HepG2 (cell line): ENCODE measurements at regions not wholly inside any gene's neighbourhood (a gene's known extent, or its start where the extent isn't known, plus 50 kb on each side); places are given as distances from the start of the nearest gene placed in this dataset.

Source experiments
- ATAC-seq: fragments of 200-7000 bp; cut with Tn5 transposase; 3 replicates; pipeline ENCODE4 v1.9.1; 2020; ENCODE audit warnings: mild to moderate bottlenecking, moderate library complexity
- BruUV-seq: library from RNA; stranded (reverse); fragments of 400-500 nt; replicated peaks from 2 replicates; lab custom pipeline; 2021; lab: Mats Ljungman, UMichigan
- CTCF ChIA-PET: fragments of 300-600 bp; formaldehyde crosslinking; extraction: SDS; loops from one replicate; lab custom pipeline; 2021; ENCODE audit warnings: low total read pairs, inconsistent platforms, low intra/inter-chr PET ratio; lab: Yijun Ruan, JAX
- POLR2A ChIA-PET: fragments of 350-600 bp; sonication (Branson Sonifier 250); formaldehyde crosslinking; loops from one replicate; lab custom pipeline; 2020; ENCODE audit warnings: antibody characterized with exemption, inconsistent platforms; lab: Yijun Ruan, JAX
- DNase-seq: peaks from one replicate; pipeline ENCODE4 v3.0.0-alpha.2; 2015; ENCODE audit warnings: low spot score
- FAIRE-seq: peaks from 3 replicates; lab custom pipeline; 2011; peaks lifted over from hg19 to GRCh38; lab: Jason Lieb, UNC
- H2AFZ ChIP-seq: one replicate; pipeline ENCODE4 v1.6.1; 2011; ENCODE audit warnings: low read length, inconsistent platforms
- H3K27ac ChIP-seq: fragments of 300-600 bp; 3 replicates; pipeline ENCODE4 v1.8.0; 2011; ENCODE audit warnings: mixed run types, mild to moderate bottlenecking, mixed read lengths, low read length, inconsistent platforms; ENCODE audit not compliant: insufficient read depth; ENCODE audit errors: extremely low read length
- H3K27me3 ChIP-seq, 2 experiments: fragments of 200-600 bp in 1 of 2; 2 replicates in 1 of 2; 3 replicates in 1 of 2; pipeline versions ENCODE4 v1.6.0 to v1.8.0; 2011; ENCODE audit warnings: low read length in 2 of 2, mild to moderate bottlenecking in 2 of 2, moderate library complexity in 2 of 2, inconsistent platforms in 1 of 2; ENCODE audit not compliant: insufficient read depth in 2 of 2, control insufficient read depth in 1 of 2
- H3K36me3 ChIP-seq, 2 experiments: fragments of 200-600 bp in 1 of 2; replicated peaks in 1 of 2; 2 replicates in 1 of 2; 3 replicates in 1 of 2; pipeline versions ENCODE4 v1.5.1 to v1.8.0; 2011; ENCODE audit warnings: low read length in 2 of 2, inconsistent platforms in 1 of 2; ENCODE audit not compliant: insufficient read depth in 2 of 2, control insufficient read depth in 1 of 2
- H3K4me1 ChIP-seq: 2 replicates; pipeline ENCODE4 v1.5.1; 2012; ENCODE audit warnings: low read length, inconsistent platforms; ENCODE audit not compliant: insufficient read depth
- H3K4me2 ChIP-seq: 2 replicates; pipeline ENCODE4 v1.6.0; 2011; ENCODE audit warnings: low read depth, low read length, inconsistent platforms
- H3K4me3 ChIP-seq, 3 experiments: fragments of 200-600 bp in 1 of 3; sonication (generic), shearing (Covaris generic) in 1 of 3; replicated peaks in 1 of 3; 2 replicates each; pipeline ENCODE4 v1.5.1; 2011 to 2016; ENCODE audit warnings: low read length in 3 of 3, inconsistent platforms in 2 of 3, low read depth in 2 of 3, mild to moderate bottlenecking in 2 of 3, control low read depth in 1 of 3, mixed read lengths in 1 of 3; ENCODE audit not compliant: insufficient read depth in 1 of 3
- H3K79me2 ChIP-seq: one replicate; pipeline ENCODE4 v1.6.1; 2011; ENCODE audit warnings: low read length, inconsistent platforms; ENCODE audit not compliant: insufficient read depth
- H3K9ac ChIP-seq: 2 replicates; pipeline ENCODE4 v1.6.0; 2011; ENCODE audit warnings: mild to moderate bottlenecking, low read depth, low read length, inconsistent platforms; ENCODE audit not compliant: insufficient read depth
- H3K9me3 ChIP-seq: 2 replicates; pipeline ENCODE4 v1.5.1; 2012; ENCODE audit warnings: mild to moderate bottlenecking, low read length
- H4K20me1 ChIP-seq: 2 replicates; pipeline ENCODE4 v1.6.0; 2011; ENCODE audit warnings: inconsistent platforms, mild to moderate bottlenecking, low read length, moderate library complexity; ENCODE audit not compliant: insufficient read depth
- ARID3A ChIP-seq: IDR thresholded peaks from 2 replicates; pipeline ENCODE4 v1.6.1; 2012; ENCODE audit warnings: low read depth, low read length, improper control_type of control experiment
- ATF5 ChIP-seq: sonication (generic); formaldehyde crosslinking; IDR thresholded peaks from 2 replicates; pipeline ENCODE4 v1.4.0; 2020; ENCODE audit warnings: mild to moderate bottlenecking, low read depth, missing genetic modification reagents
- BHLHE40 ChIP-seq: IDR thresholded peaks from 2 replicates; pipeline ENCODE4 v1.6.1; 2011; ENCODE audit warnings: low read length, improper control_type of control experiment
- ELF1 ChIP-seq: sonication (generic); formaldehyde crosslinking; IDR thresholded peaks from 2 replicates; pipeline ENCODE4 v1.4.0; 2020; ENCODE audit warnings: missing genetic modification reagents
- KLF12 ChIP-seq: sonication (generic); formaldehyde crosslinking; IDR thresholded peaks from 2 replicates; pipeline ENCODE4 v1.4.0; 2020; ENCODE audit warnings: missing genetic modification reagents, borderline replicate concordance
- MXD4 ChIP-seq: IDR thresholded peaks from 2 replicates; pipeline ENCODE4 v1.6.1; 2016; ENCODE audit warnings: mild to moderate bottlenecking, missing biosample characterization, missing genetic modification reagents
- NR2F1 ChIP-seq, 2 experiments: fragments of 450-650 bp in 1 of 2; formaldehyde crosslinking in 1 of 2; IDR thresholded peaks; 2 replicates each; pipeline versions ENCODE4 v1.5.0 to v1.6.1; 2016 to 2020; ENCODE audit warnings: mild to moderate bottlenecking in 1 of 2, missing compliant biosample characterization in 1 of 2, missing genetic modification reagents in 1 of 2, moderate library complexity in 1 of 2
- ZNF326 ChIP-seq: sonication (generic); formaldehyde crosslinking; IDR thresholded peaks from 2 replicates; pipeline ENCODE4 v1.4.0; 2020; ENCODE audit warnings: missing genetic modification reagents, borderline replicate concordance
- ZNF44 ChIP-seq: sonication (generic); formaldehyde crosslinking; IDR thresholded peaks from 2 replicates; pipeline ENCODE4 v1.5.1; 2020; ENCODE audit warnings: mild to moderate bottlenecking, missing genetic modification reagents
- WGBS: methylation state at CpG from one replicate; pipeline ENCODE4 v1.1.6; 2017; ENCODE audit warnings: low lambda C conversion rate; 5-methylcytosine and 5-hydroxymethylcytosine counted together
- in situ Hi-C: cut with HindIII; loops from 2 replicates; pipeline ENCODE4 v1.10.0; 2017; ENCODE audit warnings: low pct_unique_long_range_greater_than_20kb; ENCODE audit not compliant: extremely low pct_ligation_motif_present
- intact Hi-C: fragments of 100-400 bp; cut with micrococcal nuclease; formaldehyde crosslinking; loops from one replicate; pipeline ENCODE4 v1.10.0; 2022; ENCODE audit not compliant: unreplicated experiment

- Histone ChIP-seq H4K20me1 (no peaks in the 10 kb centered on the region), H3K4me2 (no peak overlapping the region), H3K27ac (no peak overlapping the region), H3K9me3 (no peaks in the 10 kb centered on the region)
- intact Hi-C loops, result no loop called here
- no peak for DNase-seq
- no peak for TF ChIP-seq ZNF44 (CRISPR knock-in tag)
- no peak for TF ChIP-seq ARID3A
- no peak for TF ChIP-seq KLF12 (CRISPR knock-in tag)
- no peak for TF ChIP-seq ZNF326
- no peak for TF ChIP-seq BHLHE40
- no peak for TF ChIP-seq MXD4
- TF ChIP-seq NR2F1 (CRISPR knock-in tag; IDR thresholded peaks at IDR 0.05), result no peak
- no peak for TF ChIP-seq ATF5 (CRISPR knock-in tag)
- no peak for TF ChIP-seq ELF1
- TF ChIP-seq, all 625 proteins: peak for 0
- no peak overlapping the region for H3K9ac ChIP-seq
- no peak overlapping the region for H2AFZ ChIP-seq
- H3K79me2 ChIP-seq, result no peaks in the 10 kb centered on the region
- in situ Hi-C loops, result loop anchor here (10.0 kb wide), 1 partner anchor 391 kb away; no protein-coding TSS in a partner anchor
- ChIA-PET POLR2A (no interaction called here), CTCF (no interaction called here)
- FAIRE-seq (no peak), ATAC-seq (no peak)
- H3K27me3 ChIP-seq, result no peaks in the 10 kb centered on the region
- H3K36me3 ChIP-seq, result no peaks in the 10 kb centered on the region
- H3K4me1 ChIP-seq, result no peaks in the 10 kb centered on the region
- BruUV-seq, result no TSS peak
- 3% methylated on average over 4 of the region's 4 CpGs for WGBS
- H3K4me3 ChIP-seq, result no peak overlapping the region
These were observed 594.1 kb upstream of the BRINP1 start for GRCh38 chr9:119963258-119963797.
